Natural killer cell (primary cell): ENCODE measurements at regions not wholly inside any gene's neighbourhood (a gene's known extent, or its start where the extent isn't known, plus 50 kb on each side); places are given as distances from the start of the nearest gene placed in this dataset.

Experiments used
- ATAC-seq, 3 donors: fragments of 150-1000 bp in 2 of 3; fragments of 200-7000 bp in 1 of 3; cut with Tn5 transposase; 1 replicate in 1 of 3; 2 replicates in 2 of 3; pipeline ENCODE4 v1.10.0; 2021; ENCODE audit warnings: mild to moderate bottlenecking in 2 of 3, moderate library complexity in 2 of 3
- DNase-seq, 2 donors: peaks; one replicate each; pipeline versions ENCODE4 v3.0.0 to v3.0.0-alpha.2; 2013 to 2021; ENCODE audit warnings: mixed read lengths in 1 of 2
- H3K27ac ChIP-seq: one replicate; pipeline ENCODE4 v1.5.1; 2013; ENCODE audit warnings: mild to moderate bottlenecking, low read length
- H3K27me3 ChIP-seq: one replicate; pipeline ENCODE4 v1.6.1; 2013; ENCODE audit warnings: low read length; ENCODE audit not compliant: control insufficient read depth, insufficient read depth
- H3K36me3 ChIP-seq: one replicate; pipeline ENCODE4 v1.6.1; 2013; ENCODE audit warnings: low read length; ENCODE audit not compliant: control insufficient read depth, insufficient read depth
- H3K4me1 ChIP-seq: one replicate; pipeline ENCODE4 v1.6.1; 2013; ENCODE audit warnings: low read length; ENCODE audit not compliant: control insufficient read depth, insufficient read depth
- H3K4me3 ChIP-seq: one replicate; pipeline ENCODE4 v1.5.1; 2013; ENCODE audit warnings: low read length
- H3K9me3 ChIP-seq: one replicate; pipeline ENCODE4 v1.6.1; 2013; ENCODE audit warnings: low read length; ENCODE audit not compliant: control insufficient read depth, insufficient read depth
- H3K27ac Mint-ChIP-seq, 2 donors: one replicate each; pipeline ENCODE4 v1.8.0; 2022; ENCODE audit warnings: mild to moderate bottlenecking in 2 of 2, mixed read lengths in 2 of 2, moderate library complexity in 1 of 2
- H3K27me3 Mint-ChIP-seq, 2 donors: one replicate each; pipeline ENCODE4 v1.8.0; 2022; ENCODE audit warnings: low read depth in 2 of 2, mixed read lengths in 2 of 2
- H3K36me3 Mint-ChIP-seq: one replicate; pipeline ENCODE4 v1.8.0; 2022; ENCODE audit warnings: mixed read lengths
- H3K4me1 Mint-ChIP-seq, 2 donors: one replicate each; pipeline ENCODE4 v1.8.0; 2022; ENCODE audit warnings: mixed read lengths in 2 of 2
- H3K4me3 Mint-ChIP-seq: one replicate; pipeline ENCODE4 v1.8.0; 2022; ENCODE audit warnings: mild to moderate bottlenecking, moderate library complexity, mixed read lengths
- H3K9me3 Mint-ChIP-seq, 2 donors: one replicate each; pipeline ENCODE4 v1.8.0; 2022; ENCODE audit warnings: mixed read lengths in 2 of 2
- CTCF ChIP-seq: fragments of 200-600 bp; IDR thresholded peaks from one replicate; pipeline ENCODE4 v1.8.0; 2022; ENCODE audit warnings: antibody characterized with exemption
- WGBS: methylation state at CpG from one replicate; pipeline ENCODE4 v1.1.7; 2013; ENCODE audit warnings: missing lambda C conversion rate; ENCODE audit not compliant: insufficient coverage; 5-methylcytosine and 5-hydroxymethylcytosine counted together
- intact Hi-C: fragments of 100-400 bp; cut with micrococcal nuclease; formaldehyde crosslinking; loops from one replicate; pipeline ENCODE4 v1.14.2; 2022

DNA sequence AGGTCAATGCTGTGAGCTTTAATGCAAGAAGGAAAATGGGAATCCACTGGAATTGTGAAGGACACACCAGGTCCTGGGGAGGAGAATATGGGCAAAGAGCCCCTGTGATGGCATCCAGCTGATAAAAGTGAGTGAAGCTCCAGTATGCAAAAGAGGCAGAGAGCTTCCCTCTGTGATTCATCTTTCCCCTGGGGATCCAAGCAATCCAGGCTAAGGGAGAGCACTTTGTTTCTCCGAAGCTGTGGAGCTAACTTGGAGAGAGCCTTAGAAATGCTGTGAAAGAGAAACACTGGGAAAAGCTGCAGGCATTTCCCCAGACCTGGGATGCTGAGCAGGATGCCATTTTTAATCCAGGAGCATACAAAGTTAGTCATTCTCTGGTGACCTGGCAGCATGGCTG is 489.5 kb downstream of the SH2D4B start:
- Histone ChIP-seq H3K4me1 (no peaks in the 10 kb centered on the region), H3K27me3 (no peaks in the 10 kb centered on the region), H3K36me3 (no peaks in the 10 kb centered on the region), H3K9me3 (no peaks in the 10 kb centered on the region), H3K27ac (no peak overlapping the region), H3K4me3 (no peak overlapping the region)
- no peaks in the 10 kb centered on the region for H3K36me3 Mint-ChIP-seq
- H3K4me3 Mint-ChIP-seq = no peak overlapping the region
- no peak for TF ChIP-seq CTCF
- H3K27ac Mint-ChIP-seq = no peak overlapping the region
- WGBS = 77% methylated on average over 1 of the region's 1 CpG
- H3K9me3 Mint-ChIP-seq = peaks cover 4 to 8% of the 10 kb centered on the region in 2 donors
- DNase-seq (no peak), ATAC-seq (no peak)
- H3K4me1 Mint-ChIP-seq = no peaks in the 10 kb centered on the region
- intact Hi-C loops = no loop called here
- H3K27me3 Mint-ChIP-seq = no peaks in the 10 kb centered on the region

DNA sequence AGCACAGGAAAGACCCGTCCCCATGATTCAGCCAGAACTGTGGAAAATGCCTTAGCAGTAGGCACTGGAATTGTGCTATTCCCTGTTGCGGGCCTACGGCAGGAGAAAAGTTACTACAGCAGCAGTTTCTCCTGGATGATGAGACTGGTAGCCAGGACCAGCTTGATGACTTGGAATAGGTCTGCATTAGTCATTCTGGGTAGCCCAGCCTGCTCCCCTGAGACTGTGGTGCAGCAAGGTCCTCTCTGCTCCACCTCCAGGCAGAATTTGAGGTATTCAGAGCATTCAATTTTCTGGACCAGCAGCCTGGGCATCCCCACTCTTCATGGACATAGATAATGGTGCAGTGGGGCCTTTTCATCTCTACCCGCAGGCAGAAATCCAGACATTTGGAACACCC is 490.0 kb downstream of the SH2D4B start:
- no peaks in the 10 kb centered on the region for H3K4me1 ChIP-seq
- no peaks in the 10 kb centered on the region for H3K27me3 ChIP-seq
- no peaks in the 10 kb centered on the region for H3K36me3 Mint-ChIP-seq
- no peaks in the 10 kb centered on the region for H3K9me3 ChIP-seq
- no peak overlapping the region for H3K27ac ChIP-seq
- intact Hi-C loops = no loop called here
- DNase-seq (no peak), ATAC-seq (no peak)
- no peaks in the 10 kb centered on the region for H3K27me3 Mint-ChIP-seq
- no peak overlapping the region for H3K27ac Mint-ChIP-seq
- no peaks in the 10 kb centered on the region for H3K36me3 ChIP-seq
- WGBS = 83% methylated on average over 4 of the region's 4 CpGs
- H3K4me3 Mint-ChIP-seq = no peak overlapping the region
- no peak for TF ChIP-seq CTCF
- H3K4me1 Mint-ChIP-seq = no peaks in the 10 kb centered on the region
- H3K4me3 ChIP-seq = no peak overlapping the region
- peaks cover 4 to 8% of the 10 kb centered on the region in 2 donors for H3K9me3 Mint-ChIP-seq

- intact Hi-C loops = no loop called here
- H3K27me3 ChIP-seq = no peaks in the 10 kb centered on the region
- H3K36me3 ChIP-seq = no peaks in the 10 kb centered on the region
- no CpG with 5 or more reads among the region's 1 CpG for WGBS
- ATAC-seq (no peak), DNase-seq (no peak)
- H3K4me3 ChIP-seq = no peak overlapping the region
- H3K27ac Mint-ChIP-seq = no peak overlapping the region
- H3K9me3 Mint-ChIP-seq = peaks cover 8 to 15% of the 10 kb centered on the region in 2 donors
- H3K9me3 ChIP-seq = no peaks in the 10 kb centered on the region
- H3K27me3 Mint-ChIP-seq = no peaks in the 10 kb centered on the region
- H3K36me3 Mint-ChIP-seq = peaks cover 8% of the 10 kb centered on the region
- H3K4me3 Mint-ChIP-seq = no peak overlapping the region
- H3K4me1 Mint-ChIP-seq = no peaks in the 10 kb centered on the region
- H3K4me1 ChIP-seq = no peaks in the 10 kb centered on the region
- no peak overlapping the region for H3K27ac ChIP-seq
- TF ChIP-seq CTCF = no peak
Measured at GRCh38 chr10:81031774-81032173, 494.1 kb downstream of the SH2D4B start.

GRCh38 chr10:81034383-81034782 is 496.7 kb downstream of the SH2D4B start:
- H3K9me3 Mint-ChIP-seq = peaks cover 8 to 12% of the 10 kb centered on the region in 2 donors
- no peak for ATAC-seq
- H3K4me1 Mint-ChIP-seq = no peaks in the 10 kb centered on the region
- 31% methylated on average over 3 of the region's 4 CpGs for WGBS
- H3K27me3 Mint-ChIP-seq = no peaks in the 10 kb centered on the region
- peaks cover 8% of the 10 kb centered on the region for H3K36me3 Mint-ChIP-seq
- H3K4me3 ChIP-seq = no peak overlapping the region
- no peak for TF ChIP-seq CTCF
- intact Hi-C loops = no loop called here
- no peak for DNase-seq
- no peaks in the 10 kb centered on the region for H3K27me3 ChIP-seq
- no peak overlapping the region for H3K27ac Mint-ChIP-seq
- H3K36me3 ChIP-seq = no peaks in the 10 kb centered on the region
- no peak overlapping the region for H3K27ac ChIP-seq
- no peaks in the 10 kb centered on the region for H3K9me3 ChIP-seq
- no peak overlapping the region for H3K4me3 Mint-ChIP-seq
- H3K4me1 ChIP-seq = no peaks in the 10 kb centered on the region
